SU-DHL-6 (cell line): ENCODE measurements at regions not wholly inside any gene's neighbourhood (a gene's known extent, or its start where the extent isn't known, plus 50 kb on each side); places are given as distances from the start of the nearest gene placed in this dataset.

Experiments used
- H2AFZ ChIP-seq: fragments of 200-600 bp; sonication (generic); 2 replicates; pipeline ENCODE4 v1.6.1; 2014; ENCODE audit warnings: low read depth, mild to moderate bottlenecking, moderate library complexity, mixed read lengths, antibody characterized with exemption, low read length; ENCODE audit not compliant: severe bottlenecking
- H3F3A ChIP-seq: fragments of 200-600 bp; shearing (Covaris generic); 2 replicates; pipeline ENCODE4 v1.6.0; 2016; ENCODE audit warnings: antibody characterized with exemption, mild to moderate bottlenecking; ENCODE audit not compliant: insufficient read depth
- H3K27ac ChIP-seq: fragments of 200-600 bp; sonication (generic); 2 replicates; pipeline ENCODE4 v1.5.1; 2016; ENCODE audit warnings: low read depth, mild to moderate bottlenecking, low read length, moderate library complexity, mixed read lengths
- H3K27me3 ChIP-seq: fragments of 200-600 bp; sonication (generic), shearing (Covaris generic); 2 replicates; pipeline ENCODE4 v1.6.0; 2014; ENCODE audit warnings: mild to moderate bottlenecking, low read length
- H3K36me3 ChIP-seq: fragments of 200-600 bp; sonication (generic); 2 replicates; pipeline ENCODE4 v1.6.1; 2014; ENCODE audit warnings: mild to moderate bottlenecking, low read length, mixed read lengths
- H3K4me2 ChIP-seq: fragments of 300-600, 200-600 bp; shearing (Covaris generic), sonication (generic); 2 replicates; pipeline ENCODE4 v1.6.0; 2014; ENCODE audit warnings: low read length, low read depth, mild to moderate bottlenecking; ENCODE audit not compliant: poor library complexity, severe bottlenecking
- H3K4me3 ChIP-seq: fragments of 200-600 bp; sonication (generic); 2 replicates; pipeline ENCODE4 v1.5.1; 2014; ENCODE audit warnings: antibody characterized with exemption, low read length, mild to moderate bottlenecking, mixed read lengths; ENCODE audit not compliant: insufficient read depth, poor library complexity, severe bottlenecking
- H3K79me2 ChIP-seq: fragments of 200-600 bp; sonication (generic); 2 replicates; pipeline ENCODE4 v1.6.1; 2014; ENCODE audit warnings: mild to moderate bottlenecking, low read length, moderate library complexity; ENCODE audit not compliant: insufficient read depth
- H3K9ac ChIP-seq: fragments of 200-600 bp; sonication (generic); 2 replicates; pipeline ENCODE4 v1.7.0; 2014; ENCODE audit warnings: mild to moderate bottlenecking, low read length
- H3K9me2 ChIP-seq: fragments of 200-600 bp; sonication (generic); replicated peaks from 2 replicates; pipeline ENCODE4 v1.6.1; 2014; ENCODE audit warnings: low read length; ENCODE audit not compliant: insufficient read depth
- H3K9me3 ChIP-seq: fragments of 200-600 bp; sonication (generic); 2 replicates; pipeline ENCODE4 v1.6.1; 2014; ENCODE audit warnings: low read length, mixed read lengths; ENCODE audit not compliant: insufficient read depth
- H4K20me1 ChIP-seq: fragments of 200-600 bp; sonication (generic); 2 replicates; pipeline ENCODE4 v1.6.1; 2014; ENCODE audit warnings: low read depth, mild to moderate bottlenecking, antibody characterized with exemption, low read length, moderate library complexity, mixed read lengths
- EZH2phosphoT487 ChIP-seq: fragments of 200-600 bp; sonication (generic), shearing (Covaris generic); conservative IDR thresholded peaks from 2 replicates; pipeline ENCODE4 v1.6.1; 2018; ENCODE audit warnings: mild to moderate bottlenecking, antibody characterized with exemption, low read length, moderate library complexity, mixed read lengths
- TF ChIP-seq, protein P1 (sequence below): fragments of 200-600 bp; sonication (generic); IDR thresholded peaks from one replicate; pipeline ENCODE4 v1.5.1; 2017; ENCODE audit warnings: antibody characterized with exemption, mild to moderate bottlenecking, low read length, moderate library complexity; ENCODE audit not compliant: insufficient read depth, poor library complexity, severe bottlenecking

GRCh38 chr2:78132391-78133370, 610.5 kb upstream of the LRRTM4 start:
- H3F3A ChIP-seq = no peaks in the 10 kb centered on the region
- H2AFZ ChIP-seq = no peak overlapping the region
- no peak overlapping the region for H3K4me3 ChIP-seq
- H3K9ac ChIP-seq = no peak overlapping the region
- no peaks in the 10 kb centered on the region for H3K36me3 ChIP-seq
- no peaks in the 10 kb centered on the region for H3K9me2 ChIP-seq
- no peak overlapping the region for H3K27ac ChIP-seq
- H3K4me2 ChIP-seq = no peak overlapping the region
- H3K9me3 ChIP-seq = no peaks in the 10 kb centered on the region
- no peaks in the 10 kb centered on the region for H3K79me2 ChIP-seq
- TF ChIP-seq, protein P1, sequence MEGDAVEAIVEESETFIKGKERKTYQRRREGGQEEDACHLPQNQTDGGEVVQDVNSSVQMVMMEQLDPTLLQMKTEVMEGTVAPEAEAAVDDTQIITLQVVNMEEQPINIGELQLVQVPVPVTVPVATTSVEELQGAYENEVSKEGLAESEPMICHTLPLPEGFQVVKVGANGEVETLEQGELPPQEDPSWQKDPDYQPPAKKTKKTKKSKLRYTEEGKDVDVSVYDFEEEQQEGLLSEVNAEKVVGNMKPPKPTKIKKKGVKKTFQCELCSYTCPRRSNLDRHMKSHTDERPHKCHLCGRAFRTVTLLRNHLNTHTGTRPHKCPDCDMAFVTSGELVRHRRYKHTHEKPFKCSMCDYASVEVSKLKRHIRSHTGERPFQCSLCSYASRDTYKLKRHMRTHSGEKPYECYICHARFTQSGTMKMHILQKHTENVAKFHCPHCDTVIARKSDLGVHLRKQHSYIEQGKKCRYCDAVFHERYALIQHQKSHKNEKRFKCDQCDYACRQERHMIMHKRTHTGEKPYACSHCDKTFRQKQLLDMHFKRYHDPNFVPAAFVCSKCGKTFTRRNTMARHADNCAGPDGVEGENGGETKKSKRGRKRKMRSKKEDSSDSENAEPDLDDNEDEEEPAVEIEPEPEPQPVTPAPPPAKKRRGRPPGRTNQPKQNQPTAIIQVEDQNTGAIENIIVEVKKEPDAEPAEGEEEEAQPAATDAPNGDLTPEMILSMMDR = no peak
- TF ChIP-seq EZH2phosphoT487 = no peak
- H3K27me3 ChIP-seq = no peaks in the 10 kb centered on the region
- H4K20me1 ChIP-seq = no peaks in the 10 kb centered on the region

GRCh38 chr2:78145395-78145996, 623.3 kb upstream of the LRRTM4 start:
- Histone ChIP-seq H3K27ac (no peak overlapping the region), H3K27me3 (no peaks in the 10 kb centered on the region), H3K36me3 (no peaks in the 10 kb centered on the region), H3F3A (no peaks in the 10 kb centered on the region), H3K4me2 (no peak overlapping the region), H3K9me3 (no peaks in the 10 kb centered on the region), H4K20me1 (no peaks in the 10 kb centered on the region), H3K4me3 (no peak overlapping the region), H3K9me2 (no peaks in the 10 kb centered on the region), H2AFZ (no peak overlapping the region), H3K79me2 (no peaks in the 10 kb centered on the region), H3K9ac (no peak overlapping the region)
- TF ChIP-seq, protein P1 = no peak
- no peak for TF ChIP-seq EZH2phosphoT487

GRCh38 chr2:78145997-78146722, 624.0 kb upstream of the LRRTM4 start:
- TF ChIP-seq EZH2phosphoT487 = no peak
- TF ChIP-seq, protein P1 = no peak
- Histone ChIP-seq H3K9ac (no peak overlapping the region), H3K9me2 (no peaks in the 10 kb centered on the region), H2AFZ (no peak overlapping the region), H3K36me3 (no peaks in the 10 kb centered on the region), H3K4me2 (no peak overlapping the region), H3K27me3 (no peaks in the 10 kb centered on the region), H3K79me2 (no peaks in the 10 kb centered on the region), H3K27ac (no peak overlapping the region), H3F3A (no peaks in the 10 kb centered on the region), H4K20me1 (no peaks in the 10 kb centered on the region), H3K9me3 (no peaks in the 10 kb centered on the region), H3K4me3 (no peak overlapping the region)
